ENCODE measurements at regions not wholly inside any gene's neighbourhood (a gene's known extent, or its start where the extent isn't known, plus 50 kb on each side); places are given as distances from the start of the nearest gene placed in this dataset.

DNA sequence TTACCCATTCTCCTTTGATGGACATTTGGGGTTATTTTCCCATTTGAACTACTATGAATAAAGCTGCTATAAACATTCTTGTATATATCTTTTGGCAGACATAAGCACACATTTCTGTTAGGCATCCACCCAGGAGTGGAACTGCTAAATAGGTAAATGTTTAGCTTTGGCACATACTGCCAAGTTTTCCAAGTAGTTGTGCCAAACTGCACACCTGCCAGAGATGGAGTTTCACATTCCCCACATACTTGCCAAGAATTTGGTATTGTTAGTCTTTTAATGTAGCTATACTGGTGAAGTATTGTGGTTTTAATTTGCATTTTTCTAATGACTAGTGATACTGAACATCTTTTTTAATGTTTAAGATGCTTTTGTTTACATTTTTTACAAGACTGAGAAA is 201.0 kb downstream of the GXYLT1 start:
- no peak overlapping the region for H3K4me3 ChIP-seq (ENCODE audit: control insufficient read depth, low read depth, low read length)
- TF ChIP-seq, protein P1, sequence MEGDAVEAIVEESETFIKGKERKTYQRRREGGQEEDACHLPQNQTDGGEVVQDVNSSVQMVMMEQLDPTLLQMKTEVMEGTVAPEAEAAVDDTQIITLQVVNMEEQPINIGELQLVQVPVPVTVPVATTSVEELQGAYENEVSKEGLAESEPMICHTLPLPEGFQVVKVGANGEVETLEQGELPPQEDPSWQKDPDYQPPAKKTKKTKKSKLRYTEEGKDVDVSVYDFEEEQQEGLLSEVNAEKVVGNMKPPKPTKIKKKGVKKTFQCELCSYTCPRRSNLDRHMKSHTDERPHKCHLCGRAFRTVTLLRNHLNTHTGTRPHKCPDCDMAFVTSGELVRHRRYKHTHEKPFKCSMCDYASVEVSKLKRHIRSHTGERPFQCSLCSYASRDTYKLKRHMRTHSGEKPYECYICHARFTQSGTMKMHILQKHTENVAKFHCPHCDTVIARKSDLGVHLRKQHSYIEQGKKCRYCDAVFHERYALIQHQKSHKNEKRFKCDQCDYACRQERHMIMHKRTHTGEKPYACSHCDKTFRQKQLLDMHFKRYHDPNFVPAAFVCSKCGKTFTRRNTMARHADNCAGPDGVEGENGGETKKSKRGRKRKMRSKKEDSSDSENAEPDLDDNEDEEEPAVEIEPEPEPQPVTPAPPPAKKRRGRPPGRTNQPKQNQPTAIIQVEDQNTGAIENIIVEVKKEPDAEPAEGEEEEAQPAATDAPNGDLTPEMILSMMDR (conservative IDR thresholded peaks at IDR 0.05; ENCODE audit: control insufficient read depth, insufficient read depth, low read depth, low read length), result no peak
- DNase-seq (ENCODE audit: low read depth), result no peak

DNA sequence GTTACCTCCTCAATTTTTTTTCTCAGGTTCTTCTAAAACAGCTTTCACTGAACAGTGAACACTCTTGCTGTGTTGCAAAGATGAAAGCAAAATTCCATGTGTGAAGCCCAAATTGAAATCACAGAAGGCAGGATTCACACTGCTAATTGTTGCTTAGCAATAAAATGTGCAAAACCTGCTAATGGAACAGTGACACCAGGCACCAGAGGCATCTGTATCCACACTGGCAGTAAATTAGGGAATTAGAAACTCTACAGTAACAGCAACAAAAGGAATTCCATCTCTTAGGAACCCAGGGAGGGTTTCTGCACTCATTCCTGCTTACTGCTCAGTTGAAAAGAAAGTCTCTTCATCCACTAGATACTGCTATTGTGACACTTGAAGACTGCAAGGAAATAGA is 202.3 kb downstream of the GXYLT1 start:
- DNase-seq (ENCODE audit: low read depth), result no peak
- H3K4me3 ChIP-seq (ENCODE audit: control insufficient read depth, low read depth, low read length), result no peak overlapping the region
- TF ChIP-seq, protein P1 (conservative IDR thresholded peaks at IDR 0.05; ENCODE audit: control insufficient read depth, insufficient read depth, low read depth, low read length), result no peak

- TF ChIP-seq, protein P1 (conservative IDR thresholded peaks at IDR 0.05; ENCODE audit: control insufficient read depth, insufficient read depth, low read depth, low read length), result no peak
- no peak overlapping the region for H3K4me3 ChIP-seq (ENCODE audit: control insufficient read depth, low read depth, low read length)
- DNase-seq (ENCODE audit: low read depth), result no peak
These were observed 203.6 kb downstream of the GXYLT1 start for GRCh38 chr12:41941079-41941478.

GRCh38 chr12:41940571-41940970 is 204.1 kb downstream of the GXYLT1 start:
- no peak for DNase-seq (ENCODE audit: low read depth)
- no peak overlapping the region for H3K4me3 ChIP-seq (ENCODE audit: control insufficient read depth, low read depth, low read length)
- TF ChIP-seq, protein P1 (conservative IDR thresholded peaks at IDR 0.05; ENCODE audit: control insufficient read depth, insufficient read depth, low read depth, low read length), result no peak

GRCh38 chr12:41936333-41936732 is 208.3 kb downstream of the GXYLT1 start:
- TF ChIP-seq, protein P1 (conservative IDR thresholded peaks at IDR 0.05; ENCODE audit: control insufficient read depth, insufficient read depth, low read depth, low read length), result no peak
- no peak for DNase-seq (ENCODE audit: low read depth)
- H3K4me3 ChIP-seq (ENCODE audit: control insufficient read depth, low read depth, low read length), result no peak overlapping the region

GRCh38 chr12:41935911-41936310 is 208.8 kb downstream of the GXYLT1 start:
- no peak overlapping the region for H3K4me3 ChIP-seq (ENCODE audit: control insufficient read depth, low read depth, low read length)
- TF ChIP-seq, protein P1 (conservative IDR thresholded peaks at IDR 0.05; ENCODE audit: control insufficient read depth, insufficient read depth, low read depth, low read length), result no peak
- DNase-seq (ENCODE audit: low read depth), result no peak

DNA sequence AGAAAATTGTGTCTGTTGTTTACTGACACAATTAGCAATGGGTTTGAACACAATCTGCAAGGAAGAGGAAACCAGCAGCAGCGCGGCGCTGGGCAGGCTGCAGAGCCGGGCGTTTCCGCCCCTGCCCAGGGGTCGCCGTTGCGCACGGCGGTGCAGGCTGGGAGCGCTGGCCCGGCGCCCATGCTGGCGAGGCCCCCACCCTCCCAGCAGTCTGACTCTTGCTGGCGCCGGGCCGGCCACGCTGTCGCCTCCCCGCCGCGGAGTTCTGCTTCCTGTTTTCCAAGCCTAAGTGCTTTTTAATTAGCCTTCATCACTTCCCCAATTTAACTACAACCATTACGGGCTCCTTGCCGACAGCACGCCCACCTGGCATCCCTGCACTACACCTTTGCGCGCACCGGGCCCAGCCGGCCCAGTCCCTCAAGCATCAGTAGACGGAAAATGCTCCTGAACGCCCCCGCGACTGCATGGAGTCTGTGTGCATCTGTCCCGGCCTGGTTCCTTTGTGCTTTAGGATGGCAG is 212.1 kb downstream of the GXYLT1 start:
- peak; percentile 4 for DNase-seq (ENCODE audit: low read depth)
- H3K4me3 ChIP-seq (ENCODE audit: control insufficient read depth, low read depth, low read length), result peak overlapping the region; percentile 43
- TF ChIP-seq, protein P1 (conservative IDR thresholded peaks at IDR 0.05; ENCODE audit: control insufficient read depth, insufficient read depth, low read depth, low read length), result no peak

Measured in fibroblast of mammary gland (primary cell).